GM10248 (cell line): ENCODE measurements at regions not wholly inside any gene's neighbourhood (a gene's known extent, or its start where the extent isn't known, plus 50 kb on each side); places are given as distances from the start of the nearest gene placed in this dataset.

Source experiments
- CTCF ChIA-PET: fragments of 300-600 bp; sonication (Branson Sonifier 250); formaldehyde crosslinking; extraction: SDS; loops from one replicate; lab custom pipeline; 2021; ENCODE audit warnings: antibody characterized with exemption; lab: Yijun Ruan, JAX
- POLR2A ChIA-PET: fragments of 350-650 bp; sonication (Branson Sonifier 250); formaldehyde crosslinking; extraction: SDS; loops from one replicate; lab custom pipeline; 2020; ENCODE audit warnings: antibody characterized with exemption; lab: Yijun Ruan, JAX
- DNase-seq: peaks from one replicate; pipeline ENCODE4 v3.0.0; 2012; ENCODE audit errors: extremely low spot score
- CTCF ChIP-seq: IDR thresholded peaks from 2 replicates; pipeline ENCODE4 v1.5.1; 2012; ENCODE audit warnings: mild to moderate bottlenecking, low read depth; ENCODE audit errors: extremely low read depth, missing control alignments, control extremely low read depth

GRCh38 chrX:103158317-103158621 lies 56.6 kb upstream of the BEX4 start:
- peak; percentile 3 for TF ChIP-seq CTCF
- ChIA-PET POLR2A (no interaction called here), CTCF (interaction anchor here (1.1 kb wide), 1 partner anchor 207 kb away, joined by 3 read pairs; no protein-coding TSS in a partner anchor)
- DNase-seq, result no peak

GRCh38 chrX:103157496-103158316 lies 57.2 kb upstream of the BEX4 start:
- DNase-seq, result peak; percentile 29
- peak; percentile 47 for TF ChIP-seq CTCF
- CTCF ChIA-PET, result interaction anchor here (1.0 to 1.1 kb wide), 2 partner anchors 13 to 206 kb away, joined by 3 read pairs; no protein-coding TSS in a partner anchor
- POLR2A ChIA-PET, result no interaction called here

GRCh38 chrX:103155201-103155600 lies 59.7 kb upstream of the BEX4 start:
- TF ChIP-seq CTCF, result no peak
- POLR2A ChIA-PET, result no interaction called here
- CTCF ChIA-PET, result no interaction called here
- DNase-seq, result no peak

- DNase-seq, result no peak
- TF ChIP-seq CTCF, result no peak
- CTCF ChIA-PET, result no interaction called here
- POLR2A ChIA-PET, result no interaction called here
Measured at GRCh38 chrX:103153661-103154060, 60.7 kb upstream of the NXF3 start.

GRCh38 chrX:103151799-103152198 lies 58.9 kb upstream of the NXF3 start:
- DNase-seq, result no peak
- no peak for TF ChIP-seq CTCF
- CTCF ChIA-PET, result no interaction called here
- POLR2A ChIA-PET, result no interaction called here

- TF ChIP-seq CTCF, result no peak
- DNase-seq, result no peak
- ChIA-PET CTCF (no interaction called here), POLR2A (no interaction called here)
Measured at GRCh38 chrX:103149652-103150051, 56.7 kb upstream of the NXF3 start.
